Endodermal cell (in vitro differentiated cells): ENCODE measurements at regions not wholly inside any gene's neighbourhood (a gene's known extent, or its start where the extent isn't known, plus 50 kb on each side); places are given as distances from the start of the nearest gene placed in this dataset.

Experiments used
- DNase-seq: peaks from one replicate; pipeline ENCODE4 v3.0.0-alpha.2; 2017
- H3K27ac ChIP-seq: 2 replicates; pipeline ENCODE4 v1.5.1; 2013; ENCODE audit warnings: mild to moderate bottlenecking, low read depth, low read length, moderate library complexity
- H3K27me3 ChIP-seq: 2 replicates; pipeline ENCODE4 v1.6.1; 2013; ENCODE audit warnings: mild to moderate bottlenecking, low read length, moderate library complexity; ENCODE audit not compliant: insufficient read depth, control insufficient read depth, poor library complexity, severe bottlenecking
- H3K36me3 ChIP-seq: 2 replicates; pipeline ENCODE4 v1.7.0; 2013; ENCODE audit warnings: mild to moderate bottlenecking, low read length, moderate library complexity; ENCODE audit not compliant: control insufficient read depth, insufficient read depth
- H3K4me1 ChIP-seq: one replicate; pipeline ENCODE4 v1.7.0; 2013; ENCODE audit warnings: low read length; ENCODE audit not compliant: control insufficient read depth, insufficient read depth
- H3K4me3 ChIP-seq: 2 replicates; pipeline ENCODE4 v1.5.1; 2013; ENCODE audit warnings: mild to moderate bottlenecking, low read length, moderate library complexity
- H3K9ac ChIP-seq: 2 replicates; pipeline ENCODE4 v1.6.1; 2013; ENCODE audit warnings: mild to moderate bottlenecking, low read length, moderate library complexity; ENCODE audit not compliant: poor library complexity, severe bottlenecking; ENCODE audit errors: extremely low read depth
- H3K9me3 ChIP-seq: 2 replicates; pipeline ENCODE4 v1.6.1; 2013; ENCODE audit warnings: mild to moderate bottlenecking, low read length, moderate library complexity; ENCODE audit not compliant: control insufficient read depth
- H3K27ac Mint-ChIP-seq: 2 replicates; pipeline ENCODE4 v1.8.0; 2020; ENCODE audit warnings: mixed read lengths
- H3K27me3 Mint-ChIP-seq: 2 replicates; pipeline ENCODE4 v1.8.0; 2021; ENCODE audit warnings: mild to moderate bottlenecking, mixed read lengths; ENCODE audit not compliant: insufficient read depth
- H3K36me3 Mint-ChIP-seq: 2 replicates; pipeline ENCODE4 v1.8.0; 2020; ENCODE audit warnings: low read depth, mixed read lengths
- H3K4me1 Mint-ChIP-seq: 2 replicates; pipeline ENCODE4 v1.8.0; 2020; ENCODE audit warnings: mixed read lengths
- H3K4me3 Mint-ChIP-seq: 2 replicates; pipeline ENCODE4 v1.8.0; 2020; ENCODE audit warnings: mild to moderate bottlenecking, moderate library complexity, mixed read lengths
- H3K9me3 Mint-ChIP-seq: 2 replicates; pipeline ENCODE4 v1.8.0; 2020; ENCODE audit warnings: mild to moderate bottlenecking, mixed read lengths
- WGBS, 2 experiments: methylation state at CpG; one replicate each; pipeline versions ENCODE4 v1.1.5 to v1.1.7; 2013; ENCODE audit warnings: missing lambda C conversion rate in 2 of 2, mixed read lengths in 1 of 2; ENCODE audit not compliant: insufficient coverage in 1 of 2, insufficient read length in 1 of 2; 5-methylcytosine and 5-hydroxymethylcytosine counted together
- TF ChIP-seq, protein P1 (sequence below): fragments of 200-600 bp; sonication (generic); conservative IDR thresholded peaks from 2 replicates; pipeline ENCODE4 v1.5.0; 2021; ENCODE audit warnings: antibody characterized with exemption, mild to moderate bottlenecking

DNA sequence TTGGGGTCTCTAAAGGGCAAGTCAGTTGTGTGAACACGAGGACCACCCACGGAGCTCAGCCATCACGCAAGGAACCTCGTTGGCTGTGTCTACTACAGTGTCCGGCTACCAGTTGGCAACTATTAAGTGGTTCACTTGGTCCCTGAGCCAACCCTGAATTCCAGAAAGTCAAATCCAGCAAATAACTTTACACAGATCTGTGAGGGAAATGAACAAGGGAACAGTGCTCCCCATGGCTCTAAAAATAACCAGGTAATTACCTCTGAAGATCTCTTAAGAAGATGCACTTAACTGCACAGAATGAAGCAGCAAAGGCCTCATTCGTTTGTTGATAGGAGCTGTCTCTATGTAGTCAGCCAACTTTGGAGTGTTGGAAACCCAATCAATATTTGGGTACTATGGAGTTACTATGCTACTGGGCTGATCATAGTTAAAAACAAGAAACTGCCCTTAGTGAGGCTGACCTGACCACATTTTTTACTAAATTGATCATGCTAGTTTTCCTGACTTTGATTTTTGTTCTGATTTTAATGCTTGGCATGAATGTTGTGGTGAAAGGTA lies 219.1 kb upstream of the LRIG1 start:
- WGBS, 2 experiments: 92 to 96% methylated on average over 6 of the region's 6 CpGs
- no peaks in the 10 kb centered on the region for H3K4me1 ChIP-seq
- Mint-ChIP-seq H3K27ac (no peak overlapping the region), H3K4me3 (no peak overlapping the region), H3K9me3 (no peaks in the 10 kb centered on the region), H3K36me3 (no peaks in the 10 kb centered on the region), H3K4me1 (no peaks in the 10 kb centered on the region), H3K27me3 (no peaks in the 10 kb centered on the region)
- DNase-seq: no peak
- no peaks in the 10 kb centered on the region for H3K27me3 ChIP-seq
- TF ChIP-seq, protein P1, sequence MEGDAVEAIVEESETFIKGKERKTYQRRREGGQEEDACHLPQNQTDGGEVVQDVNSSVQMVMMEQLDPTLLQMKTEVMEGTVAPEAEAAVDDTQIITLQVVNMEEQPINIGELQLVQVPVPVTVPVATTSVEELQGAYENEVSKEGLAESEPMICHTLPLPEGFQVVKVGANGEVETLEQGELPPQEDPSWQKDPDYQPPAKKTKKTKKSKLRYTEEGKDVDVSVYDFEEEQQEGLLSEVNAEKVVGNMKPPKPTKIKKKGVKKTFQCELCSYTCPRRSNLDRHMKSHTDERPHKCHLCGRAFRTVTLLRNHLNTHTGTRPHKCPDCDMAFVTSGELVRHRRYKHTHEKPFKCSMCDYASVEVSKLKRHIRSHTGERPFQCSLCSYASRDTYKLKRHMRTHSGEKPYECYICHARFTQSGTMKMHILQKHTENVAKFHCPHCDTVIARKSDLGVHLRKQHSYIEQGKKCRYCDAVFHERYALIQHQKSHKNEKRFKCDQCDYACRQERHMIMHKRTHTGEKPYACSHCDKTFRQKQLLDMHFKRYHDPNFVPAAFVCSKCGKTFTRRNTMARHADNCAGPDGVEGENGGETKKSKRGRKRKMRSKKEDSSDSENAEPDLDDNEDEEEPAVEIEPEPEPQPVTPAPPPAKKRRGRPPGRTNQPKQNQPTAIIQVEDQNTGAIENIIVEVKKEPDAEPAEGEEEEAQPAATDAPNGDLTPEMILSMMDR: no peak
- no peak overlapping the region for H3K4me3 ChIP-seq
- H3K27ac ChIP-seq: no peak overlapping the region
- H3K36me3 ChIP-seq: no peaks in the 10 kb centered on the region
- H3K9ac ChIP-seq: no peak overlapping the region
- H3K9me3 ChIP-seq: no peaks in the 10 kb centered on the region

DNA sequence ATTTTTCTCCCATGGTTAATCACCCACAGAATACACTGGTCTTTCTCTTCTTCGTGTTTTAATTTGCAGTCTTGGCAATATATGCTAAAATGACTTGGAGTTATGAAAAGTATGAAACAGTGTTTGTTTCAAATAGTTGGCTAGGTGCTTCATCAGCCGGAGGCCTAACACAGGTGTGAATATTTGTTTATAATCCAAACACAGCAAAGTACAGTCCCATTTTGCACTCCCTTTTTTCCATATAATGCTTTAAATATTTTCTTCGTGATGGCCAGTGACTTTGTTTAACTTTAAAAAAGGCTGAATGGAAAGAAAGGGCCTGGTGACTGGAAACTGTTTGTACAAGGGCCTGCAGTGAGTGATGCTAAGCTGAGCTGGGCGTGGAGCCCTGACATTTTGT lies 219.7 kb upstream of the LRIG1 start:
- Histone ChIP-seq H3K9ac (no peak overlapping the region), H3K4me1 (no peaks in the 10 kb centered on the region), H3K27me3 (no peaks in the 10 kb centered on the region), H3K4me3 (no peak overlapping the region), H3K36me3 (no peaks in the 10 kb centered on the region), H3K9me3 (no peaks in the 10 kb centered on the region), H3K27ac (no peak overlapping the region)
- TF ChIP-seq, protein P1: no peak
- Mint-ChIP-seq H3K4me3 (no peak overlapping the region), H3K9me3 (no peaks in the 10 kb centered on the region), H3K27me3 (no peaks in the 10 kb centered on the region), H3K27ac (no peak overlapping the region), H3K4me1 (no peaks in the 10 kb centered on the region), H3K36me3 (no peaks in the 10 kb centered on the region)
- no peak for DNase-seq
- 83 to 91% methylated on average over 1 to 4 of the region's 4 CpGs for WGBS, 2 experiments

DNA sequence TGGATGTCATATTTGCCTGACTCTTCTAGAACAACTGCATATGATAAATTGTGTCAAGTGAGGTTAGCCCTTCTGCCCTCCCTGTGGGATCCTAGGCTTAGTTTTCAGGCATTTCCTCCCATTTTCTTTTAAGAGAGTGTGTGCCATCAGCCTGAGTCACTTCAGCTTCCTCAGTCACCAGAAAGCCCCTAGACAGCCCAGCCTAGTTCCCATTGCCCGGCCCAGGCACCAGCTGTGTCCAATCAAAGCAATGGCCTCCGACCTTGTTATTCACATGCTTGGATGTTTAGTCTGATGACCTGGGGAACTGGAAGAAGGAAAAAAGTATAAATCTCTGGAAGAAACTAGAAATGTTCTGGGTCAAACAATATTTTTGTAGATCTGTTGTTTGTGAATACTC lies 221.9 kb upstream of the LRIG1 start:
- TF ChIP-seq, protein P1: no peak
- H3K27me3 Mint-ChIP-seq: no peaks in the 10 kb centered on the region
- Histone ChIP-seq H3K36me3 (no peaks in the 10 kb centered on the region), H3K4me1 (no peaks in the 10 kb centered on the region), H3K4me3 (no peak overlapping the region), H3K9me3 (no peaks in the 10 kb centered on the region), H3K27ac (no peak overlapping the region), H3K9ac (no peak overlapping the region), H3K27me3 (no peaks in the 10 kb centered on the region)
- H3K4me1 Mint-ChIP-seq: no peaks in the 10 kb centered on the region
- no peak overlapping the region for H3K4me3 Mint-ChIP-seq
- WGBS, 2 experiments: 73 to 89% methylated on average over 2 of the region's 2 CpGs
- no peak overlapping the region for H3K27ac Mint-ChIP-seq
- H3K9me3 Mint-ChIP-seq: no peaks in the 10 kb centered on the region
- DNase-seq: no peak
- H3K36me3 Mint-ChIP-seq: no peaks in the 10 kb centered on the region
